GM19025 (cell line): ENCODE measurements at regions not wholly inside any gene's neighbourhood (a gene's known extent, or its start where the extent isn't known, plus 50 kb on each side); places are given as distances from the start of the nearest gene placed in this dataset.
"Not testable (repeated sequence)": the region's sequence is repeated elsewhere in the genome, so short reads cannot be mapped to it uniquely, and the experiment has no call there.

Source experiments
- ATAC-seq: cut with Tn5 transposase; IDR thresholded peaks from one replicate; pipeline ENCODE4 v1.9.1; 2021; ENCODE audit warnings: mild to moderate bottlenecking, low read depth, moderate library complexity; ENCODE audit not compliant: unreplicated experiment

GRCh38 chr3:132084982-132085381 lies 50.2 kb upstream of the CPNE4 start:
- ATAC-seq, result no peak

DNA sequence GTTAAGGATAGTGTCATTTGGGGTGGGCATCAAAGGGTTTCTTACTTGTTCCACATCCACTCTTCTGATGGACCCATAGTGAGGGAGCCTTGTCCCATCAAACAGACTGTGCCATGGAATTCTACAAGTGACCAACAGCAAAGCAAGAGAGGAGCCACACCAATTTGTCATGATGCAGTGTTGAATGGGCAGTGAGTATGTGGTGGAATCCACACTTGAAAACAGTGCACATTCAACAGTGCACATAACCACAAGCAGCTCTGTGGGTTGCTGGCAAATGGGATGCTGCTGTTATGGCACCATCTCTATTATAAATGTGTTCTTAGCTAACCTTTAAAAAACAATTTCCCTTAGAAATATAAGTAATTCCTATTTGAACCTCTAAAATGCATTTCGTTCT lies 52.5 kb upstream of the CPNE4 start:
- ATAC-seq, result no peak

- ATAC-seq, result no peak
Observed at GRCh38 chr3:132088291-132088690, 53.5 kb upstream of the CPNE4 start.

- ATAC-seq, result no peak
Observed at GRCh38 chr3:132090921-132091320, 56.1 kb upstream of the CPNE4 start.

DNA sequence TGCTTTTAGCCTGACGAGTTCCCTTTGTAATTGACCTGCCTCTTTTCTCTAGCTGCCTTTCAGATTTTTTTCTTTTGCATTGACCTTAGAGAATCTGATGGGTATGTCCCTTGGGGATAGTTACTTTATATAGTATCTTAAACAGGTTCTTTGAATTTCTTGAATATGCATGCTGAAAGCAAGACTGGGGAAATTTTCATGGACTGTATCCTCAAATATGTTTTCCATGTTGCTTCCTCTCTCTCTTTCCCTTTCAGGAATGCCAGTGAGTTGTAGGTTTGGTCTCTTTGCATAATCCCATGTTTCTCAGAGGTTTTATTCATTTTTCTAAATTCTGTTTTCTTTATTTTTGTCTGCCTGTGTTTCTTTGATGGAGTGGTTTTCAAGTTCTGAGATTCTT lies 81.8 kb upstream of the CPNE4 start:
- ATAC-seq, result no peak

- no peak for ATAC-seq
Observed at GRCh38 chr3:132117642-132118041, 82.8 kb upstream of the CPNE4 start.

- no peak for ATAC-seq
Observed at GRCh38 chr3:132119531-132119930, 84.7 kb upstream of the CPNE4 start.

GRCh38 chr3:132124096-132124495 lies 89.3 kb upstream of the CPNE4 start:
- ATAC-seq, result no peak

GRCh38 chr3:132124651-132125284 lies 90.0 kb upstream of the CPNE4 start:
- no peak for ATAC-seq

DNA sequence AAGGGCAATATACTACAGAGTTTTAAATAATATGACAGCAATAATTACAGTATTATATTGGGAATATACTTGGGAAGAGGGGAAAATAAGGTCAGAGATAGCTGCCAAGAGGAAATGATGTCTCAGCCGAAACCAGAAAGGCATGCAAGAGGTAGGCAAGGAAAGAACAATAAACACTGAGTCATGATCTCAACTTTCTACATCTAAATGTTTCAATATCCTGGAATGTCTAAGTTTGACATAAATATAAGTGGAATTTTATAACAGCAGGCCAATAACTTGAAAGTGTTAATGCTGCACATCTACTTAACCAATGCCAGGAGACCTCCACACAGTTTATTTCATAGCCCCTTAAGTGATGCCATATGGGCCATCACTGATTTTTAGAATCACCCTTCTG lies 99.8 kb upstream of the CPNE4 start:
- no peak for ATAC-seq

DNA sequence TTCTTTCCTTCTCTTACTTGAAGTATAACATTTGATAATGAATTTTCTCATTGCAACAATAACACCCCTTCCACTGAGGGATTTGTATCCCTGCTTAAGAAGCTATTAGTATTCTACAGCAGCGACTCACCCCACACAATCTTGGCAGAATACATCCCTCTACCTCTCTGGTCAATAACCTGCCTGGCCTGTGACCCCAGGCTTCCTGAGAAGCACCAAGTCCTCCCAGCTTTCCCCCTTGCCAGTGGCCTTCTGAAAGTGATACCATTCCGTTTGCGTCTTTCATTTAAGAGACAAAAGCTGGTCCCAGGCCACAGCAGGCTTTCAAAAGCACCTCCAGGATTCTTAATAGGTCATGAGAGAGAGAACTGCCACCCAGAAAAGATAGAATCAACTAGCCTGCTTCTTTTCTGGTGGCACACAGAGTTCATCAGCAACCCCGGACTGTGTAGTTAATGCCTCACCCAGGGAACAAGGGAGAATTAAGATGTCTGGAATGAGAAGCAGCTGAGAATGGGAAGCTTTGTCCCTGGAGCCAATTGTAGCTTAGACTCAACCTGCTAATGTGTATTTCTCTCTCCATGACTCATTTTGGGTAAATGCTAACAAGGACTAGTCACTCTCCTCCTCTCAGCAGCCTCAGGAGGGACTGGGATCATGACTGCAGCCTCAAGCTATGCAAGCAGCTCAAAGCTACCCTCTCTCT lies 101.0 kb upstream of the CPNE4 start:
- no peak for ATAC-seq

- no peak for ATAC-seq
Observed at GRCh38 chr3:132136334-132136716, 101.5 kb upstream of the CPNE4 start.

GRCh38 chr3:132136902-132137301 lies 102.1 kb upstream of the CPNE4 start:
- not testable (repeated sequence) for ATAC-seq

- no peak for ATAC-seq
Observed at GRCh38 chr3:132145833-132146232, 111.0 kb upstream of the CPNE4 start.

DNA sequence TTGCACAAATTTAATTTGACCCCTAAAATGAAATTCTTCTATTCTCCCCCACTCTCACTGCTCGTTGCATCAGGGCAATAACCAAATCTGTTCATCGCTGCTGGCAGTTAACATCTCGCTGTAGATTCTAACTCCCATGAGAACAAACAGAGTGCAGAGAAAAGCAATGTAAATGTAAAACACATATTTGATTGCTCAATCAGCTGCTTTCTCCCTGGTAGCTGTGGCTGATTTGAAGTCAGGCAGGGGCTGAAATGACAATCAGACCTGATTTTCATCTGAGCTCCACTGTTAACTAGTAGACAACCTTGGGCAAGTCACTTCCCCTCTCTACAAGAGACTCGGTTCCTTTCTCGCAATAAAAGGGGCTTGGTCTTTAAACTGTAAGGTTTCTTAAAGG lies 119.8 kb upstream of the CPNE4 start:
- ATAC-seq, result no peak

DNA sequence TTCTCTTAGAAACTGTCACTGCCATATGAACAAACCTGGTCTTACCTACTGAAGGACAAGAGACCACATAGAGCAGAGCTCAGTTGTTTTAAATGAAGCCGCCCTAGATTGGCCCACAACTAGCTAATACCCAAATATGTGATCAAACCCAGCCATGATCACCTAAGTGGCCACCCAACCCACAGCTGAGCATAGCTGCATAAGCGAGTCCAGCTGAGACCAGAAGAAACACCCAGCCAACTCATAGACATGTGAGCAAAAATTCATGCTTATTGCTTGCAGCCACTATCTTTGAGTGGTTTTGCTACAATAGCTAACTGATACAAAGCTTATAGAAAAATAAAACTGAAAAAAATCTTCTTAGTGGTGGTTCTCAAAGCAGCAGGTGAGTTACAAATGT lies 124.3 kb upstream of the CPNE4 start:
- ATAC-seq, result no peak

DNA sequence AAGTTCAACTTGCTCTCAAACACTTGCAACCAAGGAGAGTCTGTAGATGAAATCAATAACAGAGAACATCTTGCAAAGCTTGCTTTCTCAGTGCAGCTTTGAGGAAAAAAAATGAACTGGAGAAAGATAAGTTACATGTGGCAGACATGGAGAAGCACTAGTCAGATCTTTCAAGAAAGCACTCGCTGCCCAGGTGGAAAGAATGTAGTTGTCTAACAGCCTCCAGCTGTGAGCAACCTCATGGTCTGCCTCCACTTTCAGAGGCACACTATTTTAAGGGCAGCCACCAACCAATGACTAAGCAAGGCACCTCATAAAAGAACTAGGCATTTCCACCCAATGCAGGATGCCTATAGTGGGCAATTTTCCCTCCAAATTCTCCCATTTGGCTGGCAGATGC lies 125.4 kb upstream of the CPNE4 start:
- ATAC-seq, result no peak

DNA sequence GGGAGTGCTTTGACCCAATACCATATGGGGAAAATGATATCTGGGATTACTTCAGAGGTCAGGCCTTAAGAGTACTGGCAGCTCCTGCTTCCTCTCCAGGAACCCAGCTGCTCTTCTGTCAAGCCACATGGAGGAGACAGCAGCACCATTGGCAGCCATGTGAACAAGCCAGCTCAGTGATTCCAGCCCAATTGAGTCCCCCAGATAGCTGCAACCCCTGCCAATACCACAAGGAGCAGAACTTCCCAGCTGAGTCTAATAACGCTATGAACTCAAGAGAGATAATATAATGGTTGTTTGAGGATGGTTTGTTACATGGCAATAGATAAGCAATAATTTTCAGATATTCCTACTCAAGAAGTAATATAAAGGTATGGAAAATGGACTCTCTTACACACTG lies 126.8 kb upstream of the CPNE4 start:
- no peak for ATAC-seq

DNA sequence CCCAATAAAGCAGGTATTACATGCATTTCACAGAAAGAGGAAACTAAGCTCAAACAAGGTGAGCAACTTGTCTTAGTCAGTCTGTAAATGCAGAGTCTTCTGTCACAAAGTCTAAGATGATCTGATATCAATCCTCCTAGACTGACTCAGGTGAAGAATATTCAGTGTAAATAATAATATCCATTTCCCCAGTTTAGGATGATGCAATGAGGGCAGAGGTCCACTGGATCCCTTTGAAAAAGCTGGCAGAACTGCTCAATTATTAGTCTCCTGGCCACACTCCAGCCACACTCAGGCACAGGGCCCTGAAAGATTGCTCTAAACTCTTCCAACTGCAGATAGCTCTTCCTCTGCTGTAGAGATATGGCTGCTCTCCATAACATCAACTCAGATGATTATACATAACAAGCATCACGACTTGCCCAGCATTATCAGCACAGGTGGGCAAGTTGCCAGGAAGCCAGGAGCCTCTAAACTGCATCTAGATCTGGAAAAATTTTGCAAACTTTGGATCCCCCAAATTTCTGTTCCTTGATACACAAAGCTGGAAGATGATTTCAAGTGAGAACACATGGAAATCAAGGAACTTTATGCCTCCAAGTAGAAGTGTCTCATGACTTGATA lies 129.8 kb upstream of the CPNE4 start:
- no peak for ATAC-seq

- ATAC-seq, result no peak
Observed at GRCh38 chr3:132167870-132168269, 133.1 kb upstream of the CPNE4 start.

GRCh38 chr3:132174500-132174899 lies 139.7 kb upstream of the CPNE4 start:
- no peak for ATAC-seq

DNA sequence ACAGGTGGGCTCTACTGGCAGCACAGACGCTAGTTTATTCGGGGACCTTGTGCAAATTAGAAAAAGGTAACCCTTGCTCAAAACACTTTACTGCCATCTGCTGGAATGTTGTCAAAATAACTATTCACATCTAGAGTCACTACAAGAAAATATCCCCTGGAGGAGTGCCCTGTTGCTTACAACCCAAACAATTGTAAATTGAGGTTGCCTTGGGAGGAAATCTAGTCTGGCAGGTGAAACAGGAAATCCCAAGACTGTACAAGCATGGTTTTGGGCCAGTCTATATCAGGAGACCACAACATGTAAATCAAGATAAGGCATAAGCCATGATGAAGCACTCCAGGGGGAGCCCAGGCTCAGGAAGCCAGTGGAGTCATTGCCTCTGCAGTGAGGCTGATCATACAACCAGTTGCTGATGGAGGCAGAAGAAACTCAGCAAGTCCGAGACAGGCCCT lies 136.8 kb upstream of the ACP3 start:
- ATAC-seq, result no peak
